ENCODE measurements at regions not wholly inside any gene's neighbourhood (a gene's known extent, or its start where the extent isn't known, plus 50 kb on each side); places are given as distances from the start of the nearest gene placed in this dataset.

DNA sequence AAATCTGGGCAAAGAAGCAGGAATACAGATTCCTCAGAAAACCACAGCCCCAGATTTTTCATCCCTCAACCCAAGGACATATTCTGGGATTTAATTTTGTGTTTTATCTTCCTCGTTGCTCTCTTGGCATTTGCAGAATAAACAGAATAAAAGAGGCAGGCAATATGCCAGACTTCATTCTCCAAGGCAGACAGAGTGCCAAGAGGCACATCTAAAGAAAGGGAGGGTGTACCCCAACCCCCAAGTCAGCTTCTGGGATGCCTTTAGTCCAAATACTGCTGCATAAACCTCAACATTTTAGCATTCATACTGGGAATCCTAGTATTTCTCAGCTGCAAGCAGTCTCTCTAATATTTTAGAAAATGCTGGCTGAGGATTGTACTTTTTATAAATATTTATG lies 629.2 kb downstream of the KLHL13 start:
- H3K27ac ChIP-seq, result no peak overlapping the region
- TF ChIP-seq, protein P1, sequence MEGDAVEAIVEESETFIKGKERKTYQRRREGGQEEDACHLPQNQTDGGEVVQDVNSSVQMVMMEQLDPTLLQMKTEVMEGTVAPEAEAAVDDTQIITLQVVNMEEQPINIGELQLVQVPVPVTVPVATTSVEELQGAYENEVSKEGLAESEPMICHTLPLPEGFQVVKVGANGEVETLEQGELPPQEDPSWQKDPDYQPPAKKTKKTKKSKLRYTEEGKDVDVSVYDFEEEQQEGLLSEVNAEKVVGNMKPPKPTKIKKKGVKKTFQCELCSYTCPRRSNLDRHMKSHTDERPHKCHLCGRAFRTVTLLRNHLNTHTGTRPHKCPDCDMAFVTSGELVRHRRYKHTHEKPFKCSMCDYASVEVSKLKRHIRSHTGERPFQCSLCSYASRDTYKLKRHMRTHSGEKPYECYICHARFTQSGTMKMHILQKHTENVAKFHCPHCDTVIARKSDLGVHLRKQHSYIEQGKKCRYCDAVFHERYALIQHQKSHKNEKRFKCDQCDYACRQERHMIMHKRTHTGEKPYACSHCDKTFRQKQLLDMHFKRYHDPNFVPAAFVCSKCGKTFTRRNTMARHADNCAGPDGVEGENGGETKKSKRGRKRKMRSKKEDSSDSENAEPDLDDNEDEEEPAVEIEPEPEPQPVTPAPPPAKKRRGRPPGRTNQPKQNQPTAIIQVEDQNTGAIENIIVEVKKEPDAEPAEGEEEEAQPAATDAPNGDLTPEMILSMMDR (conservative IDR thresholded peaks at IDR 0.05; ENCODE audit: low read depth), result no peak
- DNase-seq (ENCODE audit: low spot score), result no peak
- CTCF ChIA-PET, result no interaction called here
- POLR2A ChIA-PET (ENCODE audit: low non-redundant PET), result no interaction called here

DNA sequence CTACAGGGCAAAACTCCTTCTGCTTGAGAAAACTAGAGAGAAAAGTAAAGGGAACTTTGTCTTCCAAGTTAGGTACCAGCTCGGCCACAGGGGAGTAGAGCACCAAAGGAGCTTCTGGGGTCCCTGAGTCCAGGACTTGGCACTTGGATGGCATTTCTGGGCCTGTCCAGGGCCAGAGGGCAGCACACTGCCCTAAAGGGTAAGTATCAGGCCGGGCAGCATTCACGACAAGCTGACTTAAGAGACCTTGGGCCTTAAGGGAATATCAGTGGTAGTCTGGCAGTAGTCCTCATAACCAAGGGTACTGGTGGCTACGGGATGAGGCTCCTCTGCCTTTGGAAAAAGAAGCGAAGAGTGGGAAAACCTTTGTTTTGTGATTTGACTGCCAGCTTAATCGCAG lies 632.7 kb downstream of the KLHL13 start:
- TF ChIP-seq, protein P1 (conservative IDR thresholded peaks at IDR 0.05; ENCODE audit: low read depth), result no peak
- DNase-seq (ENCODE audit: low spot score), result no peak
- ChIA-PET POLR2A (ENCODE audit: low non-redundant PET) (no interaction called here), CTCF (no interaction called here)
- no peak overlapping the region for H3K27ac ChIP-seq

DNA sequence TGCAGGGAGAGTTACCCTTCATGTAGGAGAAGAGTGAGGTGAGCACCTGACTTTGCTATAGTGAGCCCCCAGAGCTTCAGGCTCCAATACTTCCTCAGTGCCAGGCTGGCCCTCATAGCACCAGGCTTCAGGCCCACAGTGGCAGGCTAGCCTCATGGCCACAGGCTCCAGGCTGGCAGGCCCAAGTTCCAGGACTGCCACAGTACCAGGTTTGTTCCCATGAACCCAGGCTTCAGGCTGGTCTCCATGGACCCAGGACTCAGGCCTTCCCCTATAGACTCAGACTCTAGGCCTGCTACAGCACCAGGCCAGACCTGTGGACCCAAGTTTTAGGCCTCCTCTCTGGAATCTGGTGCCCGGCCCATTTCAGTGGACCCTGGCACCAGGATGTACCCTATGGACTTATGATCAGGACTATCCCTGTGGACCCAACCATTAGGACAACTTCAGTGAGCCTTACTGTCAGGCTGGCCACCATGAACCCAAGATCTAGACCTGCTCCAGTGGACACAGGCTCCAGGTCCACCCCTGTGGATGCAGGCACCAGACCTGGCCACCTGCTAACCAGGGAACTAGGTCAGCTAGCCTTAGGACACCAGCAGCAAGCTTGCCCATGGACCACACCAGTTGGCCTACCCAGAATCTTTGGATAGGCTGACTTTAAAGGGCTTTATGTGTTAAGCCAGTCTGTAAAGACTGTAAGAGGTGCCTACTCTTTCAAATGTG lies 658.2 kb downstream of the KLHL13 start:
- ChIA-PET POLR2A (ENCODE audit: low non-redundant PET) (no interaction called here), CTCF (no interaction called here)
- TF ChIP-seq, protein P1 (conservative IDR thresholded peaks at IDR 0.05; ENCODE audit: low read depth), result no peak
- DNase-seq (ENCODE audit: low spot score), result no peak
- no peak overlapping the region for H3K27ac ChIP-seq

DNA sequence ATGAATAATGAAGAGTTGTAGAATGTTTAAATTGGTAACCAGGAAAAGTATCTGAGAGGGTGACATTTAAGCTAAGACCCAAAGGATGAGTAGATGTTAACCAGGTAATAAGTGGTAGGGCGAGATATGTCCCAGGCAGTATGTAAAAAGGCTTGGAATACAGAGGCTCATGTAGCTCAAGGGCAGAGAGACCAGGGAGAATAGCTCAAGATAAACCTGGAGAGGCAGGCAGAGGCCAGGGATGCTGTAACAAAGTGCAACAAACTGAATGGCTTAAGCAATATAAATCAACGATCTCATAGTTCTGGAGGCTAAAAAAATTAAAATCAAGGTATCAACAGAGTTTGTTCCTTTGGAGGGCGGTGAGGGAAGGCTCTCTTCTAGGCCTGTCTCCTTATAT lies 660.8 kb downstream of the KLHL13 start:
- no peak for DNase-seq (ENCODE audit: low spot score)
- TF ChIP-seq, protein P1 (conservative IDR thresholded peaks at IDR 0.05; ENCODE audit: low read depth), result no peak
- ChIA-PET POLR2A (ENCODE audit: low non-redundant PET) (no interaction called here), CTCF (no interaction called here)
- H3K27ac ChIP-seq, result no peak overlapping the region

DNA sequence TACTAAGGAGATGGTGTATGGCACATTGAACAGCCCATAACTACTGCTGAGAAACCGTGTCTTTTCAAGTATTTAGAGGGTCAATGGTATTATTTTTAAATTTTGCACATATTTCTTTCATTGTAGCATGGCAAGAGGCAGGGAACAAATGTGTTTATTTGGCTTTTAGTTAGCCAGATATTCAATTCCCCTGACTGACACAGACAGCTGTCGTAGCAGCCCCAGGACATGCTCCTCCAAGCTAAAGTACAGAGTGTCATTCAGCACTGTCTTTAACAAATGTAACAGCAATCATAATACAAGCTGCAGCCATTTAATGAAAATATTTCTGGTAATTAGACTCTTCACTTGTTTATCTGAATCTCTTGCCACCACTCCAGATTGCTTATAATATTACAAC lies 687.1 kb downstream of the KLHL13 start:
- TF ChIP-seq, protein P1 (conservative IDR thresholded peaks at IDR 0.05; ENCODE audit: low read depth), result no peak
- no peak for DNase-seq (ENCODE audit: low spot score)
- POLR2A ChIA-PET (ENCODE audit: low non-redundant PET), result no interaction called here
- CTCF ChIA-PET, result no interaction called here
- H3K27ac ChIP-seq, result no peak overlapping the region

DNA sequence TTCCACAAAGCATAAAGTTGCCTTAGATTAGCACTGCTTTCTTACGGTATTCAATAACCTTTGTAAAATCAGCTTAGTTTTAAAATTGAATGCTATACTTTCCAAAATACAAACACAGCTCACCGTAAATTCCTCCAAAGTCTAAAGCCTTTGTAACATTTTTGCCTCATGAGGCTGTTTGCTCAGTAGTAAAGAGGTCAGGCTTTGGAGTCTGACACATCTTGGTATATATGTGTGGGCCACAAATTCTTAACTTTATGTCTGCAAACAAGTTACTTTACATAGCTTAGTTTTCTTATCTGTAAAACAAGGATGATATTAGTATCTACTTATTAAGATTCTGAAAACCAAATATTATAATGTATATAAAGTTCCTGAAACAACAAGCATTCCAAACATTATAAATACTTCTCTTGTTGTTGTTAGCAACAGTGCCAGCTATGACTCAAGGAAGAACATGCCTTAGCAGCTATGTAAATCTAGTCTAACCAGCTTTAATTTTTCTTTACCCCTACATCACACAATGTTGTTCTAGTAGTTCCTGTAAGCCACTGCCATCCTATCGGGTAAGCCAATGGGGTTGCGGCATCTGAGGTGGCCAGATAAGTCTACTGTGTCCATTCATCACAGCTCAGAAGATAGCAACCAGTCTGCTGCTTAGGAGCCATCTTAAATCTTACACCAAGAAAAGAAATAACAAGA lies 709.0 kb downstream of the KLHL13 start:
- TF ChIP-seq, protein P1 (conservative IDR thresholded peaks at IDR 0.05; ENCODE audit: low read depth), result no peak
- DNase-seq (ENCODE audit: low spot score), result peak; percentile 30
- ChIA-PET CTCF (no interaction called here), POLR2A (ENCODE audit: low non-redundant PET) (no interaction called here)
- no peak overlapping the region for H3K27ac ChIP-seq

All from RWPE1 (cell line).